Fibroblast of lung (primary cell): ENCODE measurements at regions not wholly inside any gene's neighbourhood (a gene's known extent, or its start where the extent isn't known, plus 50 kb on each side); places are given as distances from the start of the nearest gene placed in this dataset.

Source experiments
- CTCF ChIP-seq, 2 donors: IDR thresholded peaks in 1 of 2; conservative IDR thresholded peaks in 1 of 2; 1 replicate in 1 of 2; 2 replicates in 1 of 2; pipeline ENCODE4 v1.5.1; 2011 to 2012; ENCODE audit warnings: low read length in 2 of 2, control low read depth in 1 of 2, inconsistent platforms in 1 of 2, low read depth in 1 of 2, mild to moderate bottlenecking in 1 of 2
- EZH2 ChIP-seq: IDR thresholded peaks from 2 replicates; pipeline ENCODE4 v1.5.1; 2012; ENCODE audit warnings: low read length, control low read depth, mild to moderate bottlenecking; ENCODE audit errors: missing control alignments

- TF ChIP-seq CTCF (conservative IDR thresholded peaks at IDR 0.05 in 1 of 2, IDR thresholded peaks at IDR 0.05 in 1 of 2; ENCODE audit: low read depth in 1 of 2, low read length in 2 of 2): no peak
- TF ChIP-seq EZH2: no peak
These were observed 69.9 kb upstream of the USP25 start for GRCh38 chr21:15659753-15660422.
